Neural cell (in vitro differentiated cells): ENCODE measurements at regions not wholly inside any gene's neighbourhood (a gene's known extent, or its start where the extent isn't known, plus 50 kb on each side); places are given as distances from the start of the nearest gene placed in this dataset.
"Not testable (repeated sequence)": the region's sequence is repeated elsewhere in the genome, so short reads cannot be mapped to it uniquely, and the experiment has no call there.

ENCODE experiments used
- H2AFZ ChIP-seq: fragments of 200-600, 300-800 bp; sonication (generic), shearing (Covaris generic); 2 replicates; pipeline ENCODE4 v1.6.0; 2014; ENCODE audit warnings: low read depth, mild to moderate bottlenecking, antibody characterized with exemption, low read length, moderate library complexity
- H3F3A ChIP-seq: fragments of 200-600 bp; shearing (Covaris generic); 2 replicates; pipeline ENCODE4 v1.6.1; 2016; ENCODE audit warnings: mild to moderate bottlenecking, moderate library complexity, mixed read lengths, antibody characterized with exemption, low read length; ENCODE audit not compliant: insufficient read depth, poor library complexity, severe bottlenecking
- H3K27ac ChIP-seq: fragments of 200-600, 300-800 bp; sonication (generic), shearing (Covaris generic); 2 replicates; pipeline ENCODE4 v1.5.1; 2014; ENCODE audit warnings: mild to moderate bottlenecking, low read length, moderate library complexity
- H3K27me3 ChIP-seq: fragments of 300-800, 200-600 bp; sonication (generic), shearing (Covaris generic); 2 replicates; pipeline ENCODE4 v1.6.0; 2014; ENCODE audit warnings: mild to moderate bottlenecking, low read depth, low read length, moderate library complexity; ENCODE audit not compliant: insufficient read depth
- H3K36me3 ChIP-seq: fragments of 300-800, 200-600 bp; sonication (generic), shearing (Covaris generic); 2 replicates; pipeline ENCODE4 v1.5.1; 2014; ENCODE audit warnings: mild to moderate bottlenecking, antibody characterized with exemption, low read length, moderate library complexity; ENCODE audit not compliant: insufficient read depth
- H3K4me2 ChIP-seq: fragments of 300-800, 200-600 bp; sonication (generic), shearing (Covaris generic); 2 replicates; pipeline ENCODE4 v1.6.0; 2014; ENCODE audit warnings: mild to moderate bottlenecking, low read length
- H3K4me3 ChIP-seq: fragments of 300-800, 200-600 bp; sonication (generic), shearing (Covaris generic); 2 replicates; pipeline ENCODE4 v1.5.1; 2014; ENCODE audit warnings: mild to moderate bottlenecking, low read length, moderate library complexity
- H3K79me2 ChIP-seq: fragments of 200-600 bp; shearing (Covaris generic); replicated peaks from 2 replicates; pipeline ENCODE4 v1.6.0; 2014; ENCODE audit warnings: mild to moderate bottlenecking, low read length, moderate library complexity; ENCODE audit not compliant: insufficient read depth
- H3K9ac ChIP-seq: fragments of 300-800, 200-600 bp; sonication (generic), shearing (Covaris generic); 2 replicates; pipeline ENCODE4 v1.6.1; 2016; ENCODE audit warnings: mild to moderate bottlenecking, low read length, mixed read lengths
- H3K9me2 ChIP-seq: fragments of 200-600 bp; shearing (Covaris generic); 2 replicates; pipeline ENCODE4 v1.6.1; 2016; ENCODE audit warnings: mild to moderate bottlenecking, low read length, mixed read lengths; ENCODE audit not compliant: insufficient read depth
- H3K9me3 ChIP-seq: fragments of 200-600, 300-800 bp; sonication (generic), shearing (Covaris generic); 2 replicates; pipeline ENCODE4 v1.6.1; 2016; ENCODE audit warnings: mild to moderate bottlenecking, mixed run types, low read length, moderate library complexity, mixed read lengths
- H4K20me1 ChIP-seq: fragments of 200-600 bp; shearing (Covaris generic); 2 replicates; pipeline ENCODE4 v1.6.1; 2016; ENCODE audit warnings: mild to moderate bottlenecking, mixed run types; ENCODE audit not compliant: insufficient read depth
- EP300 ChIP-seq: fragments of 450-650 bp; conservative IDR thresholded peaks from 2 replicates; pipeline ENCODE4 v1.6.1; 2014; ENCODE audit warnings: antibody characterized with exemption, mild to moderate bottlenecking, moderate library complexity; ENCODE audit not compliant: poor library complexity, severe bottlenecking
- EZH2 ChIP-seq: fragments of 200-600, 300-800 bp; shearing (Covaris generic), sonication (generic); IDR thresholded peaks from 2 replicates; pipeline ENCODE4 v1.6.1; 2014; ENCODE audit warnings: antibody characterized with exemption, low read length, borderline replicate concordance, mild to moderate bottlenecking; ENCODE audit not compliant: insufficient read depth, poor library complexity, severe bottlenecking
- MXI1 ChIP-seq: fragments of 450-650 bp; conservative IDR thresholded peaks from 2 replicates; pipeline ENCODE4 v1.6.1; 2014; ENCODE audit warnings: antibody characterized with exemption, mild to moderate bottlenecking; ENCODE audit not compliant: poor library complexity, severe bottlenecking
- POLR2AphosphoS5 ChIP-seq: IDR thresholded peaks from 2 replicates; pipeline ENCODE4 v1.6.1; 2012
- RAD21 ChIP-seq: fragments of 450-650 bp; conservative IDR thresholded peaks from 2 replicates; pipeline ENCODE4 v1.6.1; 2014; ENCODE audit warnings: antibody characterized with exemption, mild to moderate bottlenecking, moderate library complexity
- SMC3 ChIP-seq: fragments of 450-650 bp; conservative IDR thresholded peaks from 2 replicates; pipeline ENCODE4 v1.6.1; 2014; ENCODE audit warnings: antibody characterized with exemption, mild to moderate bottlenecking, moderate library complexity; ENCODE audit not compliant: poor library complexity
- TAF1 ChIP-seq: IDR thresholded peaks from 2 replicates; pipeline ENCODE4 v1.6.1; 2012; ENCODE audit warnings: low read depth
- TF ChIP-seq, protein P1 (sequence below): IDR thresholded peaks from 2 replicates; pipeline ENCODE4 v1.6.1; 2012; ENCODE audit warnings: borderline replicate concordance
- TF ChIP-seq, protein P2 (sequence below): fragments of 450-650 bp; IDR thresholded peaks from 2 replicates; pipeline ENCODE4 v1.5.1; 2014; ENCODE audit warnings: antibody characterized with exemption, mild to moderate bottlenecking, moderate library complexity; ENCODE audit not compliant: poor library complexity, severe bottlenecking

DNA sequence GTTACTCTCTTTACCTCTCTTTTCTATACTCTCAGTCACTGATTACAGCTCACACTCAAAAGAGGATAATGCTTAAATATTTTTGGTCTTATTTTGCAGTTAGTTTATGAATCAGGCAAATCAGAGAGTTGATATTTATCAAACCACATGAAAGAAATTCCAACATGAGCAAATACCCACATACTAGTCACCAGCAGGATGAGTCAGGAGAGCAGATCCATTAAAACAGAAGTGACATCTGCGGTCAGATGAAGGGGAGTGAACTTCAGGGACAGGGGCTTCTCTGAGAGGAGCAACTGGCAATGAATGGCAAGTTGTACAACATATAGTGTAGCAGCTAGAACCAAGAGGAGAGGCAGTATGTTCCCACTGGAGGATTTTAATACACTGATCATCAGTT is 258.7 kb downstream of the SYT10 start:
- H2AFZ ChIP-seq = no peak overlapping the region
- H3K27ac ChIP-seq = no peak overlapping the region
- no peak overlapping the region for H3K9ac ChIP-seq
- H3K4me3 ChIP-seq = no peak overlapping the region
- H3K79me2 ChIP-seq = no peaks in the 10 kb centered on the region
- H3K27me3 ChIP-seq = no peaks in the 10 kb centered on the region
- H3K36me3 ChIP-seq = no peaks in the 10 kb centered on the region
- TF ChIP-seq RAD21 (no peak), EZH2 (no peak), POLR2AphosphoS5 (no peak), MXI1 (no peak), TAF1 (no peak), EP300 (no peak), SMC3 (no peak)
- TF ChIP-seq, protein P1, sequence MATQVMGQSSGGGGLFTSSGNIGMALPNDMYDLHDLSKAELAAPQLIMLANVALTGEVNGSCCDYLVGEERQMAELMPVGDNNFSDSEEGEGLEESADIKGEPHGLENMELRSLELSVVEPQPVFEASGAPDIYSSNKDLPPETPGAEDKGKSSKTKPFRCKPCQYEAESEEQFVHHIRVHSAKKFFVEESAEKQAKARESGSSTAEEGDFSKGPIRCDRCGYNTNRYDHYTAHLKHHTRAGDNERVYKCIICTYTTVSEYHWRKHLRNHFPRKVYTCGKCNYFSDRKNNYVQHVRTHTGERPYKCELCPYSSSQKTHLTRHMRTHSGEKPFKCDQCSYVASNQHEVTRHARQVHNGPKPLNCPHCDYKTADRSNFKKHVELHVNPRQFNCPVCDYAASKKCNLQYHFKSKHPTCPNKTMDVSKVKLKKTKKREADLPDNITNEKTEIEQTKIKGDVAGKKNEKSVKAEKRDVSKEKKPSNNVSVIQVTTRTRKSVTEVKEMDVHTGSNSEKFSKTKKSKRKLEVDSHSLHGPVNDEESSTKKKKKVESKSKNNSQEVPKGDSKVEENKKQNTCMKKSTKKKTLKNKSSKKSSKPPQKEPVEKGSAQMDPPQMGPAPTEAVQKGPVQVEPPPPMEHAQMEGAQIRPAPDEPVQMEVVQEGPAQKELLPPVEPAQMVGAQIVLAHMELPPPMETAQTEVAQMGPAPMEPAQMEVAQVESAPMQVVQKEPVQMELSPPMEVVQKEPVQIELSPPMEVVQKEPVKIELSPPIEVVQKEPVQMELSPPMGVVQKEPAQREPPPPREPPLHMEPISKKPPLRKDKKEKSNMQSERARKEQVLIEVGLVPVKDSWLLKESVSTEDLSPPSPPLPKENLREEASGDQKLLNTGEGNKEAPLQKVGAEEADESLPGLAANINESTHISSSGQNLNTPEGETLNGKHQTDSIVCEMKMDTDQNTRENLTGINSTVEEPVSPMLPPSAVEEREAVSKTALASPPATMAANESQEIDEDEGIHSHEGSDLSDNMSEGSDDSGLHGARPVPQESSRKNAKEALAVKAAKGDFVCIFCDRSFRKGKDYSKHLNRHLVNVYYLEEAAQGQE = no peak
- TF ChIP-seq, protein P2, sequence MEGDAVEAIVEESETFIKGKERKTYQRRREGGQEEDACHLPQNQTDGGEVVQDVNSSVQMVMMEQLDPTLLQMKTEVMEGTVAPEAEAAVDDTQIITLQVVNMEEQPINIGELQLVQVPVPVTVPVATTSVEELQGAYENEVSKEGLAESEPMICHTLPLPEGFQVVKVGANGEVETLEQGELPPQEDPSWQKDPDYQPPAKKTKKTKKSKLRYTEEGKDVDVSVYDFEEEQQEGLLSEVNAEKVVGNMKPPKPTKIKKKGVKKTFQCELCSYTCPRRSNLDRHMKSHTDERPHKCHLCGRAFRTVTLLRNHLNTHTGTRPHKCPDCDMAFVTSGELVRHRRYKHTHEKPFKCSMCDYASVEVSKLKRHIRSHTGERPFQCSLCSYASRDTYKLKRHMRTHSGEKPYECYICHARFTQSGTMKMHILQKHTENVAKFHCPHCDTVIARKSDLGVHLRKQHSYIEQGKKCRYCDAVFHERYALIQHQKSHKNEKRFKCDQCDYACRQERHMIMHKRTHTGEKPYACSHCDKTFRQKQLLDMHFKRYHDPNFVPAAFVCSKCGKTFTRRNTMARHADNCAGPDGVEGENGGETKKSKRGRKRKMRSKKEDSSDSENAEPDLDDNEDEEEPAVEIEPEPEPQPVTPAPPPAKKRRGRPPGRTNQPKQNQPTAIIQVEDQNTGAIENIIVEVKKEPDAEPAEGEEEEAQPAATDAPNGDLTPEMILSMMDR = no peak
- no peak overlapping the region for H3K4me2 ChIP-seq
- no peaks in the 10 kb centered on the region for H3K9me2 ChIP-seq
- no peaks in the 10 kb centered on the region for H4K20me1 ChIP-seq
- no peaks in the 10 kb centered on the region for H3F3A ChIP-seq
- no peaks in the 10 kb centered on the region for H3K9me3 ChIP-seq

DNA sequence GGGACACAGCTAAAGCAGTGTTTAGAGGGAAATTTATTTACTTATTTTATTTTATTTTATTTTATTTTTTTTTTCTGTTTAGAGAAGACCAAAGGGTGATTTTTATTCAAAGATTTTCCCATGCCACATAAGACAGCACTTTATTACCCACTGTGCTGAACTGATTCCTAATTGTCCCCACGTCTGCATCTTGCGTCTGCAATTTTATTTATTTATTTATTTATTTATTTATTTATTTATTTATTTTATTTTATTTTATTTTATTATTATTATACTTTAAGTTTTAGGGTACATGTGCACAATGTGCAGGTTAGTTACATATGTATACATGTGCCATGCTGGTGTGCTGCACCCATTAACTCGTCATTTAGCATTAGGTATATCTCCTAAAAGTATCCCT is 269.7 kb upstream of the PKP2 start:
- H3F3A ChIP-seq, H3K9me3 ChIP-seq, H3K9me2 ChIP-seq, H3K9ac ChIP-seq, H3K4me2 ChIP-seq, H2AFZ ChIP-seq, H3K36me3 ChIP-seq, H3K27ac ChIP-seq, H4K20me1 ChIP-seq, H3K27me3 ChIP-seq, H3K4me3 ChIP-seq, H3K79me2 ChIP-seq: not testable (repeated sequence)

DNA sequence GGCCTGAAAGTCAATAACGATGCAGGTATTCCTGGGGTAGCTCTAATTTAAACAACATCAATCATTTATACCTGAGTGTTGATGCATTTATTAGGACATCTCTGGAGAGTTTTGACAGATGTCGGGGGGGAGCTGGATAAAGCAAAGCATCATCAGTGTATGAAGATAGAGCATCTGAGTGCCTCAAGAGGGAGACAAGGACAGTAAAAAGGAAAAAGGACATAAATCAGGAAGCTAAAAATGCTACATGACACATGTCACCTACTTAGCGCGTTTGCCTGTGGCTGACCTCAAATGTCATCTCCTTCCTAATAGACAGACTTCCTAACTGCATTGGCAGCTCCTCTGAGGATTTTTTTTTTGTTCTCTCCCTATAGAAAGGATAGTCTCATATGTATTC is 259.5 kb upstream of the PKP2 start:
- H3F3A ChIP-seq = no peaks in the 10 kb centered on the region
- no peaks in the 10 kb centered on the region for H3K79me2 ChIP-seq
- H3K9ac ChIP-seq = no peak overlapping the region
- no peak overlapping the region for H3K4me2 ChIP-seq
- TF ChIP-seq, protein P2 = peak; percentile 62
- TF ChIP-seq EP300 = peak; percentile 70
- no peak for TF ChIP-seq TAF1
- TF ChIP-seq MXI1 = no peak
- TF ChIP-seq EZH2 = no peak
- no peak for TF ChIP-seq POLR2AphosphoS5
- peak; percentile 67 for TF ChIP-seq RAD21
- TF ChIP-seq, protein P1 = no peak
- peak; percentile 62 for TF ChIP-seq SMC3
- no peak overlapping the region for H2AFZ ChIP-seq
- no peaks in the 10 kb centered on the region for H3K27me3 ChIP-seq
- H3K36me3 ChIP-seq = no peaks in the 10 kb centered on the region
- no peaks in the 10 kb centered on the region for H3K9me3 ChIP-seq
- H4K20me1 ChIP-seq = no peaks in the 10 kb centered on the region
- no peaks in the 10 kb centered on the region for H3K9me2 ChIP-seq
- no peak overlapping the region for H3K4me3 ChIP-seq
- no peak overlapping the region for H3K27ac ChIP-seq
